ENCODE measurements at regions not wholly inside any gene's neighbourhood (a gene's known extent, or its start where the extent isn't known, plus 50 kb on each side); places are given as distances from the start of the nearest gene placed in this dataset.
A peak's percentile ranks its signal among the peaks of the same experiment; 100 is the strongest.

DNA sequence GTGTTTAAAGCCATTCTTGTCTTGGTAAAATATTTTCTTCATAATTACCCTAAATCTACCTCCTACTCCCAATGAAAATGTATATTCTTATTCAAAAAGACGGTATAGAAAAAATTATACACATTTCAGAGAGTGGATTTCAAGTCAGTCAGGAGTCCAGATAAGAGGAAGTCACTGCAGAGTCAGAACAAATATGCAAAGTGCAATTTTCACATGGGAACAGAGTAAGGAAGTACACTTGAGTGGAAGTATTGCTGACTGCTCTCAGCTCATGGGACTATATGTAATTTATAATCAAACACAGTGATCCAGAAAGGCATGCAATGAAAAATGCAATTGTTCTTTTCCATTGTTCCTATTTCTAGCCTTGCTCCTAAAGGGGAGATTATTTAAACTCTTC lies 1128.0 kb downstream of the AACS start:
- DNase-seq (ENCODE audit: low spot score): no peak

- no peak for DNase-seq (ENCODE audit: low spot score)
These were observed 1131.0 kb downstream of the AACS start for GRCh38 chr12:126196263-126196662.

DNA sequence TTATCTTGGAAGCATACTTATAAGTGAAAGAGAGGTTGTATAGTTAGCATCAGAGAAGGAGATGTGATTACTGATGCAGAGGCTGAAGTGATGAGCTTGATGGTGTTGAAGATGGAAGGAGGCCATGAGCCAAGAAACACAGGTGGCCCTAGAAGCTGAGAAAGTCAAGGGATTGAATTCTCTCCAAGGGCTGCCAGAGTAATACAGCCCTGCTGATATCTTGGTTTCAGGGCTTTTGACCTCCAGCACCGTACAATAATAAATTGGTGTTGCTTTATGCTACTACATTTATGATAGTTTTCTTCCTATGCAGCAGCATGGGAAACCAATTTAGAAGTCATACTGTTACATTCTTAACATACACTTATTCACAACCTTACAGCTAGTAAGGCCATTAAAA lies 1133.3 kb downstream of the AACS start:
- DNase-seq (ENCODE audit: low spot score): no peak

DNA sequence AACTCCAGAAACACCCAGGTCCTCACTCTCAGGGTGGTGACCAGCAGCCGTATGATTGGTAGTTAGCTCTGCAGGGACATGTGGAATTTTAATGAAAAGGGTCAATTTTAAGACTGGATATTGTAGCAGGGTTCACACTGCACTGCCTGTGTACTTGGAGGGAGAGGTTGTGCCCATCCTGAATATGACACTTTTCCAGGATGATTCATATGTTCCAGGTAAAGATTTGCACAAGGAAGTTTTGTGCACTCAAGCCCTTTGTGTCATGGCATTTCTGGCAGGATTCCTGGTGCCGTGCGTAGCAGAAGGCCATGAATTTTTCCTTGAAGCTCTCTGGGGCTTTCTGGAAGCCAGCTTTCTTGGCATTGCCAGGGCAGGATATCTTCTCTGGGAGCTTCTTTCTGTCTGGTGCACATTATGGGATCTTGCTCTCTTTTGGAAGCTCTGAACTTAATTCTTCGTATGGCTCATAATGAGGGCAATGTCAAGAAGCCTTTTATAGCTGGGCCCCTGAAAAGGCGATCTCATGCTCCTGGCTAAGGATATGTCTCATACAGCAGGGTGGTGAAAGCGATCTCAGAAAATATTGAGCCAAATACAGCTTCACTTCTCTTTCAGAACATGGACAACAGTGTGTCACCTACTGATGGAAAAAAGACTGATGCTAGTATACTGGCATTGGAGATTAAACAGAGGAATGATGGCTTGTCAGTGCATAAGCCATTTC lies 1133.9 kb downstream of the AACS start:
- no peak for DNase-seq (ENCODE audit: low spot score)

DNA sequence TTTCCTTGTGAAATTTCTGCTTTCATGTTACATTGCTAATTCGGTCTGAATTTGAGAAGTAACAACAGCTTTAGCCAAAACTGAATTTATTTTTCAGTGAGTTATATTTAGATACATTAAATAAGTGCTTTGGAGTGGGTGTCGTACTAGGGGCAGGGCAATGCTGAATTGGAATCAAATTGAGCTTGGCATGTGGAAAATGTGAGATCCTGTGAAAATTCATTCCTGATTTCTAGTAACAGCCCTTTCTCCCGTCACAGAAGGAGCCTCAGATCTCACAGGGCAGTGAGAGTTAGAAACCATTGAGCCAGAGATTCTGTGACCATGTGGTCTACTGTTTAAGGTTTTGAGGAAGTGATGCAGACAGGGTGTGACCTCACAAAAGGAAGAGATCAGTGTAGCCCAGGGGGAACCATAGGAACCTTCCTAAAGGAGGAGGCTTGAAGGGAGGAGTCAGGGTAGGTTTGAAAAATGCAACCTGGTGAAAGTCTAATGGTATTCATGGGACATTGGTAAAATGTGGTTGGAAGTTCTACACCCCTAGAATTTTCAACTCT lies 1136.8 kb downstream of the AACS start:
- DNase-seq (ENCODE audit: low spot score): peak; percentile 12

DNA sequence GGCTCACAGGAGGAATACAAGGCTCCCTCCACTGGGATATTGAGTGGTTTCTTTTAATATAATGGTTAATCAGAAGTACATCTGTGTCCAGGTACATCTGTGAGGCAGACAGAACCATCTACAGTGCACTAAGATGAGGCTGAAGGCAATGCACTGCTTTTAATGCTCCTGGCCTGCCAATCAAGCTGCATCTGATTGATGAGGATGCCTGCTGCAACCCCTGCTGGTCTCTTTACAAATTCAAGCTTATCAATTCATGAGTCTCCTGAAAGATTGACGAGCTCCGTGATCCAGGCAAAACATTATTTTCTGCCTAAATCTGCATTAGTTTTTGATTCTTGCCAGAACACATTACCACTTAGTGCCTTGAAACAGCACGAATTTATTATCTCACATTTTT lies 1139.1 kb downstream of the AACS start:
- DNase-seq (ENCODE audit: low spot score): no peak

DNA sequence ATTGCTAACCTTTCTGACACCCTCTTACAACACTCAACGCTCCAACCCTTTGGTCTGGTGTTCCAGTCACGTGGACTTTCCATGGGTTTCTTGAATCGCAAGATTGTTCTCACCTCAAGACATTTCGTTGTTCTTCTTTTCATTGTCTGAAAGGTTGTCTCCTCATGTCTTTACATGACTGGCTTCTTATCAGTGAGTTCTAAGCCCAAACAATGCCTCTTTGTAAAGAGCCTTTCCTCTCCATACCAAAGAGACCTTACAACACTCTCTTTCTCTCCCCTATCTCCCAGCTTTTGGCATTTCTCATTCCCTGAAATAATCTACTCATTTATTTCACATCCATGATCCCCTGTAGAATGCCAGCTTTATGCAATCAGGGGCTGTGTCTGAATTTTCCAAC lies 1144.8 kb downstream of the AACS start:
- DNase-seq (ENCODE audit: low spot score): no peak

DNA sequence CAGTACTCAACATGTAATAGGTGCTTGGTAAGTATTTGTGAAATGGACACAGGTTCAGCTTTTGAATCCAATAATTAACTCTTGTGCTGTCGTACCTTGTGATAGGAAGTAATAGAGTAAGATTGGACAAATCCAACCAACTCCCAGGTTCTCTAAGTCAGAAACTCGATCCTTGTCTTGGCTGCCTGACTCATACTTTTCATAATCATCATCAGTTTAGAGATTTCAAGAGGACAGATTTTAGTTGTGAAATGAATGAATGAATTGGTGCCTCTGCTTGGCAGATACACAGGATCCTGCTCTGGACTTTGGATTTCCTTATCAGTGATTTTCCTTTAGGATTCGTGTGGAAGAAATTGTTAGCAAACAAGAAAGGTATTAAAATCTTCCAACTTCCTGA lies 1145.2 kb downstream of the AACS start:
- DNase-seq (ENCODE audit: low spot score): no peak

DNA sequence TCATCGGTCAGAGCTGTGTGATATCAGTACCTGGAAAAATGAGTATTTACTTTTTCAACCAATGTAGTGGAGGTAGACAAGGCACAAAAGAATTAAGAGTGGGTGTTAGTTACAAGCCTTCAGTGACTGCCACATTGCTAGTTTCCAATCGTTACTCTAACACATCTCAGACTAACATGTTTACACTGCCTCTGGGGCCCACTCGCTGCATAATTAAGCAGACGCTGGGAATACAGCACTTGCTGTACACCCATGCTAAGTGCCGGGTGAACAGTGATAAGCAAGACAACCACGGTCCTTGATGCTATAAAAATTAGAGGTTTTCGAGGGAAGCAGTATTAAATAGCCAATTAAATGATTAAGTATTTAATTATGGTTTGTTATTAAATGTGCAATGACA lies 1147.6 kb downstream of the AACS start:
- no peak for DNase-seq (ENCODE audit: low spot score)

DNA sequence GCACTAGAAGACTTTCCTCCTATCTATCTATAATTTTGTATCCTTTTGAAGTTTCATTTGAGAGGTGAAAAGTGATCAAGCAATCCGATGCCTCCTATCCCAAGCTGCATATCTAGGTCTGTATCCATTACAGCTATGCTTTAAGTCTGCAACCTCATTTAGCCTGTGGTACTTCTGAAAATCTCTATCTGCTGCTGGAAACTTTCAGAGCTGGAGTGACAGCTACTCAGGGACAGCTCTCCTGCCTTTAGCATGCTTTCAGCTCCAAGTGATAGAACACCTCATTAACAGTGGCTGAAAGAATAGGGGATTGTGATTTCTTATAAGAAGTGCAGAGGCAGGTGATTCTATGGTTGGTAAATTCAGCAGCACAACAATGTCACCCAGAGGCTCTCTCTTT lies 1153.5 kb downstream of the AACS start:
- DNase-seq (ENCODE audit: low spot score): no peak

DNA sequence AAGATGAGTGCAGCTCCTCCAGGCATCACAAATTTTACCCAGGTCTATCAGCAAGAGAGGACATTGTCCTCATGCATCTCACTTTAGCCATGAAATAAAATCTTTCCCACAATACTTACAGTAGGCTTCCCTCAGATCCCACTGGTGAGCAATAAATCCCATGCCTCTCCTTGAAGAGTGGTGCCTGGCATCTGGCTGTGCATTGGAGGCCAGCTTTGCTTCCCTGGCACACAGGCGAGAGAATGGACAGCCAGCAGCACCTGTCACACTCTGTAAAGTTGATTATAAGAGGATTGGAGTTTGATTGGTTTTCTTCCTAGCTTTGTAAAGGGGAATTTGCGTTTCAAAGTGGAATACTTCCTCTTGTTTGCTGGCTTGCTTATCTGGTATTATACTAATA lies 1153.9 kb downstream of the AACS start:
- no peak for DNase-seq (ENCODE audit: low spot score)

DNA sequence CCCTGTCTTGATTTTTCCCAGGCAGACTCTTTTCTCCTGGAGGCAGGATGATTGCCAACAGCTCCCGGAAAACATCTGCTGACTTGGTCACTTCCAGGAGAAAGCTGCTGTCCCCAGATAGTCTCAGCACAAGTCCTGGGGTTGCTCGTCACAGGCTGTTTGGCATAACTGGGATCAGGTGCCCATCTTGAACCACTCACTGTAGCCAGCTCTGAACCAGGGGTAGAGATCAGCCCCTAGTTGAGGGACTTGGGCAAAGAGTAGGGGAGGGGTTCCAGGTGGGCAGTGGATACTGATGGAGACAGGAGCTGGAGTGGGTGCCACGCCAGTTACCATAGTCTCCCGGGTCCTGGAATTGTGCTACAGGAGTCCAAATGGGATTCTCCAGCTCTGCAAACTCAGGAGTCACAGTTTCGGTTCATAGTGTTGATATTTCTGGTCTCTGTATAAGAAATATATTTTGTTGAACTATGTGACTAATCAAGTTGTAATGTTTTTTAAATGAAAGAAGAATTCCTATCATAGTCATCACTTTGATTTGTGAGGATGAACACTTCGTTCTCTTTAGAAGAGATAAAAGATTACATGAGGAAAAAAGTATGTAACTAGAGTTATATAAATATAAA lies 1154.5 kb downstream of the AACS start:
- DNase-seq (ENCODE audit: low spot score): no peak

GRCh38 chr12:126224032-126224431 lies 1158.8 kb downstream of the AACS start:
- no peak for DNase-seq (ENCODE audit: low spot score)

GRCh38 chr12:126228936-126229335 lies 1163.7 kb downstream of the AACS start:
- DNase-seq (ENCODE audit: low spot score): no peak

- no peak for DNase-seq (ENCODE audit: low spot score)
These were observed 1167.5 kb downstream of the AACS start for GRCh38 chr12:126232711-126233110.

GRCh38 chr12:126233625-126234024 lies 1168.4 kb downstream of the AACS start:
- no peak for DNase-seq (ENCODE audit: low spot score)

- no peak for DNase-seq (ENCODE audit: low spot score)
These were observed 1178.7 kb downstream of the AACS start for GRCh38 chr12:126243814-126244440.

DNA sequence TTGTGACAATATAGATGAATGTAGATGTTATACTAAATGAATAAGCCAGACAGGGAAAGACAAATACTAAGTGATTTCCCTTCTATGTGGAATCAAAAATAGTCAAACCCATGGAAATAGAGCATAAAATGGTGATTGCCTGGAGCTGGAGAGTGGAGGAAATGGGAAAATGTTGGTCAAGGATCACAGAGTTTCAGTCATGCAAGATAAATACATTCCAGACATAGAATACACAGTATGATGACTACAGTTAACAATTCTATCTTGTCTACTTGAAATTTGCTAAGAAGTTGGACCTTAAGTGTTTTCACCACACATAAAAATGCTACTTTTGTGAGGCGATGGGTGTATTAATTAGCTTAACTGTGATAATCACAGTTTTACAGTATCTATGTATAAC lies 1182.7 kb downstream of the AACS start:
- DNase-seq (ENCODE audit: low spot score): no peak

DNA sequence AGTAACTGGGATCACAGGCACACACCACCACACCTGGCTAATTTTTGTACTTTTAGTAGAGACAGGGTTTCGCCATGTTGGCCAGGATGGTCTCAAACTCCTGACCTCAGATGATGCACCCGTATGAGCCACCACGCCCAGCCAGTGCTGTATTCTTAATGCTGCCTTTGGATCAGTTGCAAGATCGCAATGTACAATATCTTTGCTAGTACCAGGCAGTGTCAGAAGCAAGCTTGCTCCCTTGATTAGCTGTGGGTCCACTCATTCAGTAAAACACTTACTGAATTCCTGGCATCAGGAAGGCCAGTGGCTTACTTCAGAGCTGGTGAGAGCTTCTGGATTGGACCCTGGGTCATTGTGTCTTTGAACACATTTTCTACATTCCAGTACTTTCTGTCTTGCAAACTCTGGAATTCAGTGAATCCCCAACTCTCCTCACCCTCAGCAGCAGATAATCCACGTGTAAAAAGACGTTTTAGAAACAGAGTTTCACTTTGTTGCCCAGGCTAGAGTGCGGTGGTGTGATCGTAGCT lies 1183.7 kb downstream of the AACS start:
- DNase-seq (ENCODE audit: low spot score): no peak

GRCh38 chr12:126258190-126258589 lies 1193.0 kb downstream of the AACS start:
- DNase-seq (ENCODE audit: low spot score): no peak

- DNase-seq (ENCODE audit: low spot score): no peak
These were observed 1197.6 kb downstream of the AACS start for GRCh38 chr12:126262829-126263228.

GRCh38 chr12:126268222-126268621 lies 1203.0 kb downstream of the AACS start:
- no peak for DNase-seq (ENCODE audit: low spot score)

- DNase-seq (ENCODE audit: low spot score): no peak
These were observed 1205.9 kb downstream of the AACS start for GRCh38 chr12:126271159-126271558.

Data from NAMALWA (cell line).